Karpas-422 (cell line): ENCODE measurements at regions not wholly inside any gene's neighbourhood (a gene's known extent, or its start where the extent isn't known, plus 50 kb on each side); places are given as distances from the start of the nearest gene placed in this dataset.

Experiments
- DNase-seq: peaks from one replicate; pipeline ENCODE4 v3.0.0-alpha.2; 2015
- H2AFZ ChIP-seq: fragments of 200-600 bp; sonication (generic); 2 replicates; pipeline ENCODE4 v1.6.1; 2014; ENCODE audit warnings: antibody characterized with exemption, low read length, mixed read lengths
- H3K27ac ChIP-seq: fragments of 200-600 bp; sonication (generic); 2 replicates; pipeline ENCODE4 v1.5.1; 2014; ENCODE audit warnings: mild to moderate bottlenecking, low read length, moderate library complexity
- H3K27me3 ChIP-seq: fragments of 200-600 bp; sonication (generic); 2 replicates; pipeline ENCODE4 v1.6.1; 2014; ENCODE audit warnings: low read length, mixed read lengths
- H3K36me3 ChIP-seq: fragments of 200-600 bp; sonication (generic); 2 replicates; pipeline ENCODE4 v1.6.1; 2014; ENCODE audit warnings: low read length, mixed read lengths; ENCODE audit not compliant: insufficient read depth
- H3K4me1 ChIP-seq: fragments of 200-600 bp; sonication (generic); 2 replicates; pipeline ENCODE4 v1.6.1; 2014; ENCODE audit warnings: mild to moderate bottlenecking, low read length, mixed read lengths
- H3K4me2 ChIP-seq: fragments of 200-600 bp; sonication (generic); 2 replicates; pipeline ENCODE4 v1.6.1; 2014; ENCODE audit warnings: low read length, low read depth, mild to moderate bottlenecking; ENCODE audit not compliant: poor library complexity, severe bottlenecking
- H3K4me3 ChIP-seq: fragments of 200-600 bp; sonication (generic); 2 replicates; pipeline ENCODE4 v1.5.1; 2014; ENCODE audit warnings: mild to moderate bottlenecking, antibody characterized with exemption, low read length, mixed read lengths
- H3K79me2 ChIP-seq: fragments of 200-600 bp; sonication (generic); 2 replicates; pipeline ENCODE4 v1.6.1; 2014; ENCODE audit warnings: mild to moderate bottlenecking, low read length, mixed read lengths
- H3K9ac ChIP-seq: fragments of 200-600 bp; sonication (generic); 2 replicates; pipeline ENCODE4 v1.6.0; 2014; ENCODE audit warnings: low read length
- H3K9me2 ChIP-seq: fragments of 200-600 bp; sonication (generic), shearing (Covaris generic); replicated peaks from 2 replicates; pipeline ENCODE4 v1.6.0; 2014; ENCODE audit warnings: mild to moderate bottlenecking, low read length, moderate library complexity; ENCODE audit not compliant: insufficient read depth
- H3K9me3 ChIP-seq: fragments of 300-700, 200-600 bp; sonication (generic); 2 replicates; pipeline ENCODE4 v1.6.1; 2014; ENCODE audit warnings: low read length, mixed read lengths
- H4K20me1 ChIP-seq: fragments of 200-600 bp; sonication (generic); 2 replicates; pipeline ENCODE4 v1.6.1; 2014; ENCODE audit warnings: mild to moderate bottlenecking, antibody characterized with exemption, low read length, low read depth; ENCODE audit not compliant: insufficient read depth

DNA sequence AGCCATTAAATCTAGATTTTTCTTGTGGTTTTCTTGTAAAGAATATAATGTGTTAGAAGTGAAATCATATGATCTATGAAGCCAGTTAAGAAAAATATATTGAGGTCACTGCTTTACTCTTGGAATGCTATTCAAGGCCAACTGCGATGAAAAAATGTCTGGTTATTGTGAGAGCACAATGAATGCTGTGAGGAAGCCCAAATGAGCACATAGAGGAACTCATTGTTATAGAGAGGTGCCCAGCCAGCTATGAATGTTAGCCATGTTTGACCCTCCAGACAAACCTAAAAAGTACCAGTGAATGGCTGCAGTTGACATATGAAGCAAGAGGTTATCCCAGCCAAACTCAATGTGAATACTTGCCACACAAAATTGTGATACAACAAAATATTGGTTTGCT, 359.8 kb upstream of the FAM174A start:
- Histone ChIP-seq H3K9ac (no peak overlapping the region), H3K4me2 (no peak overlapping the region), H3K4me3 (no peak overlapping the region), H3K27me3 (no peaks in the 10 kb centered on the region), H3K4me1 (no peaks in the 10 kb centered on the region), H3K9me2 (0 out of 2 replicates have a peak, but pooled peaks cover 7% of the 10 kb centered on the region), H3K79me2 (no peaks in the 10 kb centered on the region), H4K20me1 (no peaks in the 10 kb centered on the region), H3K27ac (no peak overlapping the region), H3K36me3 (no peaks in the 10 kb centered on the region), H3K9me3 (no peaks in the 10 kb centered on the region), H2AFZ (no peak overlapping the region)
- no peak for DNase-seq

DNA sequence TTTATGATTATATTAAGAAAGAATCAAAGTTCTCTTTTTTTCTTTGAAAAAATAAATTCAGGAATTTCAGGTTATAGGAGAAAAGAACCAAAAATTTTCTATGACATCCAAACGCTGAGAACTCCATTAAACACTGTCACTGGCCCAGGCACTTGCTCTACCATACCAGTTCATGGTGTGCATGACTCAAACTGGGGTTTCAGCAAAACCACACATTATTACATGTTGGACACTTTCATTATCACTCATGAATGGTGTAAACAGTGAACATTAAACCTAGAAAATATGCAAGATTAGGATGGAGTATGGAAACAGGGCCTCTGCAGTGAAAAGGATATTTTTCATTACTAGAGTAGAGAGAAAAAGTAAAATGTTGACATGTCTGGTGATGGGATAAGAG, 369.9 kb upstream of the FAM174A start:
- DNase-seq = no peak
- Histone ChIP-seq H4K20me1 (no peaks in the 10 kb centered on the region), H3K4me2 (no peak overlapping the region), H3K4me3 (no peak overlapping the region), H3K79me2 (no peaks in the 10 kb centered on the region), H3K27ac (no peak overlapping the region), H3K9me3 (no peaks in the 10 kb centered on the region), H3K36me3 (no peaks in the 10 kb centered on the region), H3K4me1 (no peaks in the 10 kb centered on the region), H3K27me3 (no peaks in the 10 kb centered on the region), H3K9ac (no peak overlapping the region), H2AFZ (no peak overlapping the region), H3K9me2 (no peaks in the 10 kb centered on the region)

DNA sequence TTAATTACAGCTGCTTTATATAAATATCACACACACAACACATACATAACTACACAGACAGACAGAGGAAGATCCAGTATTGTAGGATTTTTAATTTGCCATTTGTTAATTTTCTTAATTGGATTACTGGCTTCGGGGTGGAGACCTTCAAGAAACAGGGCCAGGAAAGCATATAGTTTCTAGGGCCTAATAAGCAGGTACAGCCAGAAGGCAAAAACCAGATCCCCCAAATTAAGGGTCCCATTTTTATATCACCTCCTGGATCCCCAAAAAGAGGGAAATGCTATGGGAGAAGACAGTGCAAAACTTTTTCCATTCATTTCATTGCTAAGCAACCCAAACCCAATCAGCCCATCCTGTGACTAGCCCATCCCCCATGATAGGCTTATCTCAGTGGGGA, 373.3 kb upstream of the FAM174A start:
- Histone ChIP-seq H3K9me3 (no peaks in the 10 kb centered on the region), H3K27me3 (no peaks in the 10 kb centered on the region), H3K9me2 (no peaks in the 10 kb centered on the region), H3K4me1 (no peaks in the 10 kb centered on the region), H3K79me2 (no peaks in the 10 kb centered on the region), H3K9ac (no peak overlapping the region), H3K4me2 (no peak overlapping the region), H4K20me1 (no peaks in the 10 kb centered on the region), H2AFZ (no peak overlapping the region), H3K4me3 (no peak overlapping the region), H3K36me3 (no peaks in the 10 kb centered on the region), H3K27ac (no peak overlapping the region)
- no peak for DNase-seq

DNA sequence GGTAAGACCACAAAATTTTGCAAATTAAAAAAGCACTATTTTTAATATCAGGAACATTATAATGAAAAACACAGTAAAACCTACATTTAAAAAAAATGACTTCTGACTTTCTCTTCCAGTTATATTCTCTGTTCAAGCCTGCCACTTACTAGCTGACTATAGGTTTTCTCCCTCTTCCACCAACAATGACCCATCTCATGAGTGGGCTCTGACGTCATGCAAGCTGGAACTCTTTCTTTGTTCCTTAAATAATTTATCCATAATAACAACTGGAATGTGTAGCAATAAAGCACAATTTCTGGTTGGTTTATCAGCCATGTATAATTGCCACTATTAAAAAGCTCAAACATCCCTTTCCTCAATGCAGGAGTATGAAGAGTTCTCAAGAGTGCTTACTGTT, 378.1 kb upstream of the FAM174A start:
- Histone ChIP-seq H3K9me3 (no peaks in the 10 kb centered on the region), H3K27me3 (no peaks in the 10 kb centered on the region), H3K9me2 (no peaks in the 10 kb centered on the region), H3K4me2 (no peak overlapping the region), H3K36me3 (no peaks in the 10 kb centered on the region), H3K4me3 (no peak overlapping the region), H2AFZ (no peak overlapping the region), H3K27ac (no peak overlapping the region), H3K9ac (no peak overlapping the region), H3K4me1 (no peaks in the 10 kb centered on the region), H4K20me1 (no peaks in the 10 kb centered on the region), H3K79me2 (no peaks in the 10 kb centered on the region)
- no peak for DNase-seq

DNA sequence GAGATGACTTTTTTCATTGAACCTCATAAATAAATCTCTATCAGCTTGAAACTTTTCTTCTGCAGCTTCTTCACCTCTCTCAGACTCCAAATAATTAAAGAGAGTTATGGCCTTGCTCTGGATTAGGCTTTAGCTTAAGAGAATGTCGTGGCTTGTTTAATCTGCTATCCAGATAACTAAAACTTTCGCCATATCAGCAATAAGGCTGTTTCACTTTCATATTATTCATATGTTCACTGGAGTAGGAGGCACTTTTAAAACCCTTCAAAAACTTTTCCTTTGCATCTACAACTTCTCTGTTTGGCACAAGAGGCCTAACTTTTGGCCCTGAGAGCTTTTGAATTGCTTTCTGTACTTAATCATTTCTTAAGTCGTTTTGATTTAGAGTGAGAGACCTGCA, 386.9 kb upstream of the FAM174A start:
- H3K27ac ChIP-seq = no peak overlapping the region
- H3K36me3 ChIP-seq = no peaks in the 10 kb centered on the region
- no peaks in the 10 kb centered on the region for H3K9me3 ChIP-seq
- H3K79me2 ChIP-seq = no peaks in the 10 kb centered on the region
- H2AFZ ChIP-seq = no peak overlapping the region
- no peaks in the 10 kb centered on the region for H3K27me3 ChIP-seq
- no peaks in the 10 kb centered on the region for H4K20me1 ChIP-seq
- H3K9me2 ChIP-seq = no peaks in the 10 kb centered on the region
- no peak overlapping the region for H3K4me2 ChIP-seq
- H3K4me3 ChIP-seq = no peak overlapping the region
- no peak for DNase-seq
- H3K4me1 ChIP-seq = no peaks in the 10 kb centered on the region
- no peak overlapping the region for H3K9ac ChIP-seq

DNA sequence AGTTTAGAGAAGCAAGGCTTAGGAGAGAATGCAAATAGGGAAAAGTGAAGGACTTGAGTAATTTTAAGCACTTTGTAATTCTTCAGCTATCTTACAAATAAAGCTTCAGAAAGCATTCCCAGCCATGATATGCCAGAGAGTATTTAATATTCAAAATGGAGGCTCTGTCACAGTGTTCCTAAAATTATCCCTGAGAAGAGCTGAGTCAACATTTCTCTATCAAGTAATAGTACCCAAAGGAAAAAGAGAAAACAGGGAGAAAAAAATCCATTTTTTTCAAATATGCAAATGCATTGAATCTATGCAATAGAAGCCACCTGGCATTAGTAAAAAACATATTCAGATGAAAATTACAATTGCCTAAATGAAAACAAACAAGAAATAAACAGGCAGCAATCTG, 392.6 kb upstream of the FAM174A start:
- Histone ChIP-seq H2AFZ (no peak overlapping the region), H3K9ac (no peak overlapping the region), H3K36me3 (no peaks in the 10 kb centered on the region), H3K9me3 (no peaks in the 10 kb centered on the region), H3K79me2 (no peaks in the 10 kb centered on the region), H3K27me3 (no peaks in the 10 kb centered on the region), H3K27ac (no peak overlapping the region), H4K20me1 (no peaks in the 10 kb centered on the region), H3K4me2 (no peak overlapping the region), H3K4me3 (no peak overlapping the region), H3K4me1 (no peaks in the 10 kb centered on the region), H3K9me2 (no peaks in the 10 kb centered on the region)
- no peak for DNase-seq

DNA sequence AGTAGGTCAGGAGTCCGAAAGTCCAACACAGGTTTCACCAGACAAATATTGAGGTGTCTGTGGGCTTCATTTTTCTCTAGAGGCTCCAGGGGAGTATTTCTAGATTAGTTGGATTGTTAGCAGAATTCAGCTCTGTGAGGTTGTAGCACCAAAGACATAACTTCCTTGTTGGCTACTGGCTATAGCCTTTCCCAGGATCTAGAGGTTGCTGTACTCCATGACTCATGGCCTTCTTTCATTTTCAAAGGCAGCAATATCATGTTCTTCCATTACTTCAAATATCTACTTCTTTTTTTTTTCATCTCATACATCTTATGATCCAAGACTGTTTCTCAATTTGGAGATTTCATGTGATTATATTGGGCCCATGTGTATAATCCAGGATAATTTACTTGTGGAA, 404.0 kb upstream of the FAM174A start:
- no peaks in the 10 kb centered on the region for H3K9me2 ChIP-seq
- no peak overlapping the region for H3K4me2 ChIP-seq
- no peaks in the 10 kb centered on the region for H4K20me1 ChIP-seq
- no peaks in the 10 kb centered on the region for H3K9me3 ChIP-seq
- no peak overlapping the region for H3K9ac ChIP-seq
- no peaks in the 10 kb centered on the region for H3K36me3 ChIP-seq
- H3K4me1 ChIP-seq = peaks cover 18% of the 10 kb centered on the region
- H3K27me3 ChIP-seq = no peaks in the 10 kb centered on the region
- H3K4me3 ChIP-seq = no peak overlapping the region
- H3K27ac ChIP-seq = no peak overlapping the region
- H3K79me2 ChIP-seq = no peaks in the 10 kb centered on the region
- H2AFZ ChIP-seq = no peak overlapping the region
- DNase-seq = no peak

DNA sequence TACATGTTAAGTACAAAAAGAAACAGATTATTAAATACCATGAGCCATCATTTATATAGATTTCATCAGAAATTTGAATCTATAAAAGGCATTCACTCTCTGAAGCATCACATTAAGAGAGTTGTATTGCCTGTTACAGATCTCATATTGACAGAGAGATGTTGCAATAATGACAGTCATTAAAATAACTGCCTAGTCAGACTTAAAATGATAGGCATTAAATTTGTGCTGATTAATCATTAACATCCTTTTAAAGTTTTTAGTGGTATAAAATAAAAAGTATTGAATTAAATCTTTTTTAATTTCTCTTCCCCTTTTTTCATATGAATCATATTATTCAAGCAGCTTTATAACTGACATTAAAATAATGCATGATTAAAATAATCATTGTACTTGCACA, 404.9 kb upstream of the FAM174A start:
- no peak overlapping the region for H3K4me2 ChIP-seq
- H3K4me3 ChIP-seq = no peak overlapping the region
- no peaks in the 10 kb centered on the region for H3K9me3 ChIP-seq
- no peaks in the 10 kb centered on the region for H3K79me2 ChIP-seq
- no peak overlapping the region for H3K9ac ChIP-seq
- no peak overlapping the region for H3K27ac ChIP-seq
- no peak overlapping the region for H2AFZ ChIP-seq
- no peaks in the 10 kb centered on the region for H3K36me3 ChIP-seq
- H3K4me1 ChIP-seq = peaks cover 18% of the 10 kb centered on the region
- no peaks in the 10 kb centered on the region for H3K27me3 ChIP-seq
- H3K9me2 ChIP-seq = no peaks in the 10 kb centered on the region
- no peak for DNase-seq
- no peaks in the 10 kb centered on the region for H4K20me1 ChIP-seq

DNA sequence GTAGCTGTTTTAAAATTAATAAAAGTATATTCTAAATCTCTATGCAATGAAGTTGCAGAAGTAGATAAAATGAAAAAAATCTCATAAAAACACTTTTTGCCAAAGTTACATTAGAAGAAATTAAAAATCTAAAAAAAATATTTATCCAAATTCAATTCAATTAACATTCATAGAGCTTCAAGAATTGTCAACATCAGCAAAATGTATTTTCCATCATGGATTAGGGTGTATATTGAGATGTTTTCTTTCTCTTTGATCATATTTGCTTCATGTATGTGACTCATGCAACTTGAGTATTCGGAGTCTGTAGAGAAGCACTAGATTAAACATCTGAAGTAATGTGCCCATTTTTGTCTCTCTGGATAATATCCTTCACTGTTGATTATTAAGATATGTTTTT, 415.3 kb upstream of the FAM174A start:
- H3K9me3 ChIP-seq = no peaks in the 10 kb centered on the region
- no peak overlapping the region for H3K27ac ChIP-seq
- no peak for DNase-seq

More for the DNA sequence above, 415.3 kb upstream of the FAM174A start:
- H3K27me3 ChIP-seq = no peaks in the 10 kb centered on the region
- no peak overlapping the region for H3K4me3 ChIP-seq
- H3K79me2 ChIP-seq = no peaks in the 10 kb centered on the region
- H3K4me1 ChIP-seq = no peaks in the 10 kb centered on the region
- H4K20me1 ChIP-seq = no peaks in the 10 kb centered on the region
- no peak overlapping the region for H3K4me2 ChIP-seq
- H3K9ac ChIP-seq = no peak overlapping the region
- no peaks in the 10 kb centered on the region for H3K36me3 ChIP-seq
- no peaks in the 10 kb centered on the region for H3K9me2 ChIP-seq
- no peak overlapping the region for H2AFZ ChIP-seq
